ENCODE measurements at regions not wholly inside any gene's neighbourhood (a gene's known extent, or its start where the extent isn't known, plus 50 kb on each side); places are given as distances from the start of the nearest gene placed in this dataset.
"Not testable (repeated sequence)": the region's sequence is repeated elsewhere in the genome, so short reads cannot be mapped to it uniquely, and the experiment has no call there.

DNA sequence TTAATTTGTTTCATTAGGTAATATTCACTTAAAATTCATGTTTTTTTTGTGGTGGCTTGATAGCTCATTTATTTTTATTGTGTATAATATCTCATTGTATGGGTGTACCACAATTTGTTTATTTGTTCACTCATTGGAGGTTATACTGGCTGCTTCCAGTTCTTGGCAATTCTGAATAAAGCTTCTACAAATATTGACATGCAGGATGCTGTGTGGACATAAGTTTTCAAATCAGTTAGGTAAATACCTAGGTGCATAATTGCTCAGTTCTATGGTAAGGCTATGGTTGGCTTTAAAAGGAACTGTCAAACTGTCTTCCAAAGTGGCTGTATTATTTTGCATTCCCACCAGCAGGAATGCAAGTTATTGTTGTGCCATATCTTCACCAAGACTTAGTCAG lies 504.5 kb upstream of the GALNTL6 start:
- DNase-seq, result no peak

GRCh38 chr4:171298048-171298718 lies 515.0 kb upstream of the GALNTL6 start:
- DNase-seq, result not testable (repeated sequence)

DNA sequence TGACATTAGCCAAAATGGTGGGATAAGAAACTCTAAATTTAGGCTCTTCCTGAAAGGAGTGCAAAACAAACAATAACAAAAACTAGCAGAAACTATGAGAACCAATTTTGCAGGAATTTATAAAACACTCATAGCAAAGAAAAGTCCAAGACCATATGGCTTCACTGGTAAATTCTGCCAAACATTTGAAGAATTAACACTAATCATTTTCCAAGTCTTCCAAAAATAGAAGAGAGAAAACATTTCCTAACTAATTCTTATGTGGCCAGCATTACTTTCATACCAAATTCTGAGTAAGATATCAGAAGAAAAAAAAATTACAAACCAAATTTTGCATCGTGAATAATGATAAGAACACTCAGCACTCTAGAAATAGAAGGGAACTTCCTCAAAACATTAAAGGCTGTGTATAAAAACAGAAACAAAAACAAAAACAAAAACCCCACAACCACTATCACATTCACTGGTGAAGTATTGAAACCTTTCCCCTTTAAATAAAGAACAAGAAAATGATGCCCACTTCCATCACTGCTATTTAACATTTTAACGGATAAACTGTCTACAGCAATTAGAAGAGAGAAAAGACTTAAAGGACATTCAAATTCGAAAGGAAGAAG lies 524.3 kb upstream of the GALNTL6 start:
- DNase-seq, result no peak

DNA sequence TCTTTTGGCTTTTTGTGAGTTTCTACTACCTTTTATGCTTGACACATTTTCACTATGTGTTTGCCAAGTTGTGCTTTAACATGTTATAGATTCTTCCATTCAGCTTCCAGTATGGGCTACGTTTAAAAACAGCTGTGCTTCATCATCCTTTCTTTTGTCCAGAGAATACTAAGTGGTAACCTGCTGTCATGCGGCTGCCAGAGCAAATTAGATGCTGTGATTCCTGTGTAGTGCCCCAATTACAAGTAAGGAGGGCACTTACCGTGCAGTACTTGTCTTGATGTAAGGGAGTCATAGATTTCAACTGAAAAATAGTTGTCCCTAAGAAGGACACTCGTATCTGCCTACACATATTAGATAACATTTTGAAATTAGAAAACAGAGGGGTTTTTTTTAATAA lies 531.8 kb upstream of the GALNTL6 start:
- no peak for DNase-seq

DNA sequence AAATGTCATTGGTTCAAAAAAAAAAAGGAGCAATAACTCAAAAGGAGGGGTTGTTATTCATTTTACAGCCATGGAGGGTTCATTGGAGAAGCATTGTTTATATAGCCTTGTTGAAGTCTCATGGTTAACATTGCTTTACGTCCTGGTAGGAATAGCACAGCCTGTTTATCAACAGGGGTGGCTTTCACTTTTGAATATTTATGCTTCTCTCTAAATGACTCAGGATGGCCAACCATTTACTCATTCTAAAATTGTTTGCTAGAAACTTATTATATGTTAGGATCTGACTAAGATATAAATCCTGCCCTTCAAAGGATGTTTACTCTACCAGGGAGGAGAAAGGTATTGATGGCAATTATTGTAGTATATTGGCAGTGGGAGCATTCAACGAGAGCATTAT lies 534.1 kb upstream of the GALNTL6 start:
- no peak for DNase-seq

DNA sequence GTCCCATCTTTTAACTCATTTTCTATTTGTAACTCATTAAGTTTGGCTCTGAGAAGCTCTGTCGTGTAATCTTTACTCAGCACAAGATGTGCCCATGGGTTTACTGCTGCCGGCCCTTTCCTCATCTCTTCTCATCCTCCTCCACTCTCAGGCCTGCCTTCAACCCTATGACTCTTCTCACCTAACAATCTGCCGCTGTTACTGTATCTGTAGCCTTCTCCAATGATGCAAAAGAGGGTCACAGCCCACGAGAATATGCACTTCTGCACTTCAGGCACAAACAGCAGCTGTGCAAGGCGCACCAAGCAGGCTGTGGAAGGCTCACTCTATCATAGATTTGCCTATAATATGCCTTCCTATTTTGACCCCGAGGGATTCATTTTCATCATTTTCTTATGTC lies 546.5 kb upstream of the GALNTL6 start:
- DNase-seq, result no peak

- no peak for DNase-seq
Observed at GRCh38 chr4:171265190-171265818, 547.9 kb upstream of the GALNTL6 start.

- no peak for DNase-seq
Observed at GRCh38 chr4:171256223-171256622, 557.0 kb upstream of the GALNTL6 start.

GRCh38 chr4:171246948-171247347 lies 566.3 kb upstream of the GALNTL6 start:
- no peak for DNase-seq

DNA sequence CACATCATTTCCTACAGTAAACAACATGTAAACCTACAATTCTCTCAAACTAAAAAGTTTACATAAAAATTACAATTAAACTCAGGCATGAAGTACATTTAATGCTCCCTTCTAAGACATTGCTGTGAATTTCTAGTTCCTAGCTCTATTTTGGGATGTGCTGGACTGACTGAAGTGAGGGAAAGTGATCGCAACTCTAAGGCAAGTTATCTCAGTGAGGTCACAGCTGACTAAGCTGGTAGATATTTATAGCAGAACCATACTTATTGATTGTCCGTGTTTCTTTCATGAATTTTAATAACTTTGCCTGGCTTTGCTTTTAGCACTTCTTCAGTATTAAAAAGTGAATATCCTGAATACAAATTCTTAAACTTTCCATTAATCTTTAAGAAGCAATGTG lies 570.4 kb upstream of the GALNTL6 start:
- DNase-seq, result no peak

- no peak for DNase-seq
Observed at GRCh38 chr4:171239196-171239595, 574.0 kb upstream of the GALNTL6 start.

DNA sequence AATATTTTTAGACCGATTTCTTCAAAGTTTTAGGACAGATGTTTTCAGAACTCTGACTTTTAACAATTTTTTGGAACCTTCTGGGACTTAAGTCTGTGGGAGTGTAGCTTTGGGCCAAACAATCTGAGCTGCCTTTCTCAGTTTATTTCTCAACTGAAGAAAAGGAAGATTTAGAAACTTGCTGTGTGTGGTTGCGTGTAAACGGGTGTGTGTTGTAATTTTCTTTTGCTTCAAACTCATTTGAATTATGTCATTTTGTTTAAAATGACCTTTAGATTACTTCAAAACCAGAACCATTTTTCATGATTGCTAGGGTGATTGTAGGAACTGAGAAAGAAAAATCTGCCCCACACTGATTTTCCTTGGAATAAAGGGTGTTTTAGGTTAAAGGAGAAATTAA lies 577.7 kb upstream of the GALNTL6 start:
- DNase-seq, result no peak

- not testable (repeated sequence) for DNase-seq
Observed at GRCh38 chr4:171229354-171229753, 583.9 kb upstream of the GALNTL6 start.

DNA sequence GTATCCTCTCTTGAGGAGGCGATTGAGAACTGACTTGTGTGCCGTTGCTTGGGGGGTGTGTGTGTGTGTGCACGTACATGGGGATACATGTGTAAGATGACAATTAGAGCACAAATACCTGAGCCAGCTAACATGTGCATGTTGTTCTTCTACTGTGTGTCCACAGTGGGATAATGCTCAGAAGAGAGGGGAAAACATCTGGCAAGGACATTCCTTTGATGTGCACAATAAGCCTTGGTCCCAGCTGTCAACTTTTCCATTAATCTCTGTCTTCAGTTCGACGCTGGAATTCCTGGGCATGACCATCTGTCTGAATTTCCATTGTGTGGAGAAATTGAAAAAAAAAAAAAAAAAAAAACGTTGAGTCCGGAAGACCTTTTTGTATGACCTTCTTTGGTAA lies 592.0 kb upstream of the GALNTL6 start:
- no peak for DNase-seq

DNA sequence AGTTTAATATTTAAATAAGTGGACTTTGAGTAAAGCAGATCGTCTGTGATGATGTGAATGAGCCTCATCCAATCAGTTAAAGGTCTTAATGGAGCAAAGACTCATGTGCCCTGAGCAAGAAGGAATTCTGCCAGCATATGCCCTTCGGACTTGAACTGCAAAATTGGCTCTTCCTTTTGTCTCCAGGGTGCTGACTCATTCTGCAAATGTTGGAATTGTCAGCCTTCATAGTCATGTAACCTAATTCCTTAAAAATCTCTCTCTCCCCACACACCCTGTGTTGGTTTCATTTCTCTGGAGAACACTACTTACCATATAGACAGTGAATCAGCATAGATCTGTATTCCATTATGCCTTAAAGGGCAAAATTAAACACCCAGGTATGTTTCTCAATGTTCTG lies 609.8 kb upstream of the GALNTL6 start:
- DNase-seq, result no peak

DNA sequence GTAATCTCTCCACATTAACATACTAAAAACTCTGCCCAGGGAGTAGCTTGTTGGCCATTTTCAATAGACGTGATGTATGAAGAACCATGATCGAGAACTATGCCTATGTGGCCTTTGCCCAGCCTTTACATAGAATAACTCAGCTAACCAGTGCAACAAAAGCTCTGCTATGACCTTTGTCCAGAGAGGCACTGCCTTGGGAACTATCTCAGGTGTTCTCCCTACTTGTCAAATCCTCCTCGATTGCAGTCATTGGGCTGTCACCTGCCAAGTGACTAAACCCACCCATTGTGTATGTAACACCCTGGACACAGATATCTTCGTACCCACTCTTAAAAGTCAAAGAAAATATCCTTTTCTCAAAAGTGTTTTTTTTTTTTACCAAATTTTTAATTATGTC lies 610.3 kb upstream of the GALNTL6 start:
- DNase-seq, result no peak

GRCh38 chr4:171186700-171187099 lies 626.5 kb upstream of the GALNTL6 start:
- DNase-seq, result no peak

DNA sequence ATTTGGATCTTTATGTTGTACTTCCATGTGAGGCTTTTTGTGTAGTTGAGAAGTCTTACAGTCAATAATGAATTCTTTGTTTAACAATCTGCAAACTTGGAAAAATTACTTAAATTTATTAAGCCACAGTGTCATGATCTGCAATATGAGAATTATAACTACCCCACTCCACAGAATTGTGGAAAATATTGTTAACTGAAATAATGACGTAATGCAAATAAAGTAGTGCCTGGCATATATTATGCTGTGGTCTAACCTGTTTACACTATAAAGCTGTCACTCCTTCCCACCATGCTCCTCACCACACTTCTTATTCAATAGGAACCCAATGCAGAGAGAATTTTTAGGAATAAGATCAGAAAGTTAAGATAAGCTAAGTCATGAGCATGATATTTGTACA lies 632.1 kb upstream of the GALNTL6 start:
- no peak for DNase-seq

DNA sequence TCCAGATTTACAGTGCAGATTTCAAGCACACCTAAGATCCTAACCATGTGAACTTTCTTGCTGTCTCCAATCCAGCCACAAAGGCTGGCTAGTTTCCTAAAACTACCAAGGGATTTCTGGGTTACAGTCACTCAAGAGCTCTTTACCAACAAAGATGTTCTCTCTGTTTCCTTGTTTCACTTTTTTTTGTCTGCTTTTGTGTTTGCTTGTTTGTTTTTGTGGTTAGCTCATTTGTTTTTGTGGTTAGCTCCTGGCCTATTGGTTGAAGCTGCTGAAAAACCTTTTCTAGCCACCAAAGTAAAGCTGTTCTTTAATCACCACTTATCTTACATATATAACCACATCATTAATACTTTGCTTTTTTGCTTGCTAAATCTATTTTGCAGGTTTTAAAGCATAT lies 642.5 kb upstream of the GALNTL6 start:
- DNase-seq, result no peak

GRCh38 chr4:171169396-171169795 lies 643.8 kb upstream of the GALNTL6 start:
- DNase-seq, result no peak

GRCh38 chr4:171162478-171162877 lies 650.7 kb upstream of the GALNTL6 start:
- DNase-seq, result no peak

GRCh38 chr4:171157462-171158082 lies 655.6 kb upstream of the GALNTL6 start:
- DNase-seq, result no peak

DNA sequence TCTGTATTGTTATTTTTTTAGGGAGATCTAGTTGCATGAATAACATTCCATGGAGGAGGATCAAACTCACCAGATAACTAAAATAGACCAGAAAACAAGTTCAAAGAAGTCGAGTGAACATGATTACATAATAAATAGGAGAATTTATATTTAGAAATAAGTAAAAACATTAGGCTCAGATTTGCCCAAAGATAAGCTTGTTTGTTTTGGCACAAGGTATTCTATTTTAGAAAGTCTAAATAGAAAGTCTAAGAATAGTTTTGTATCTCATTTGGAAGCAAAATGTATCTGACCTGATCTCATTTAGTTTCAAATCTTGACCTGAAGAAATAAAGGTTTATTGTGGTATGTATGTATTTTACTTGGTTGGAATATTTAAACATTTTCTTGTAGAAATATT lies 670.6 kb upstream of the GALNTL6 start:
- no peak for DNase-seq

GRCh38 chr4:171142045-171142444 lies 671.2 kb upstream of the GALNTL6 start:
- DNase-seq, result no peak

Measured in activated CD4-positive, alpha-beta T cell treated with anti-CD3 and anti-CD28 coated beads, Interleukin-2, amount 50 U/mL, for 48 hours (primary cell).